PC-9 (cell line): ENCODE measurements at regions not wholly inside any gene's neighbourhood (a gene's known extent, or its start where the extent isn't known, plus 50 kb on each side); places are given as distances from the start of the nearest gene placed in this dataset.

Source experiments
- BruUV-seq: library from RNA; stranded (reverse); fragments of 400-500 nt; replicated peaks from 2 replicates; lab custom pipeline; 2021; lab: Mats Ljungman, UMichigan
- CTCF ChIA-PET: fragments of 300-600 bp; sonication (Branson Sonifier 250); formaldehyde crosslinking; loops from one replicate; lab custom pipeline; 2022; ENCODE audit warnings: antibody characterized with exemption; lab: Charles Lee
- POLR2A ChIA-PET: fragments of 300-600 bp; sonication (Branson Sonifier 250); formaldehyde crosslinking; loops from one replicate; lab custom pipeline; 2022; ENCODE audit warnings: antibody characterized with exemption; ENCODE audit not compliant: unreplicated experiment; lab: Charles Lee
- DNase-seq, 2 experiments: peaks; one replicate each; pipeline versions ENCODE4 v3.0.0 to v3.0.0-alpha.2; 2015 to 2022; ENCODE audit warnings: mixed read lengths in 1 of 2
- H2AFZ ChIP-seq: fragments of 200-600 bp; sonication (generic); 2 replicates; pipeline ENCODE4 v1.8.1; 2017; ENCODE audit warnings: antibody characterized with exemption
- H3F3A ChIP-seq: fragments of 200-600 bp; sonication (generic); 2 replicates; pipeline ENCODE4 v1.8.1; 2017; ENCODE audit warnings: antibody characterized with exemption, mild to moderate bottlenecking, low read depth; ENCODE audit not compliant: insufficient read depth
- H3K27ac ChIP-seq: fragments of 200-600 bp; sonication (generic); 2 replicates; pipeline ENCODE4 v1.6.1; 2016; ENCODE audit warnings: mixed run types
- H3K27me3 ChIP-seq: fragments of 200-600 bp; sonication (generic); 2 replicates; pipeline ENCODE4 v1.6.1; 2016; ENCODE audit warnings: low read depth, mixed run types; ENCODE audit not compliant: insufficient read depth
- H3K36me3 ChIP-seq: fragments of 200-600 bp; sonication (generic); 2 replicates; pipeline ENCODE4 v1.6.1; 2016; ENCODE audit warnings: low read depth, mixed run types
- H3K4me1 ChIP-seq: fragments of 200-600 bp; sonication (generic); replicated peaks from 2 replicates; pipeline ENCODE4 v1.6.1; 2016; ENCODE audit warnings: mixed run types; ENCODE audit not compliant: insufficient read depth
- H3K4me2 ChIP-seq: fragments of 200-600 bp; sonication (generic); 2 replicates; pipeline ENCODE4 v1.6.1; 2017; ENCODE audit warnings: mixed run types
- H3K4me3 ChIP-seq: fragments of 200-600 bp; sonication (generic); 2 replicates; pipeline ENCODE4 v1.6.1; 2016; ENCODE audit warnings: mixed run types
- H3K79me2 ChIP-seq: fragments of 200-600 bp; sonication (generic); 2 replicates; pipeline ENCODE4 v1.6.1; 2017; ENCODE audit warnings: low read depth, mixed run types
- H3K9me2 ChIP-seq: fragments of 200-600 bp; sonication (generic); 2 replicates; pipeline ENCODE4 v1.8.1; 2017; ENCODE audit warnings: mild to moderate bottlenecking; ENCODE audit not compliant: insufficient read depth
- H3K9me3 ChIP-seq: fragments of 200-600 bp; sonication (generic); 2 replicates; pipeline ENCODE4 v1.8.1; 2016; ENCODE audit warnings: low read depth; ENCODE audit not compliant: insufficient read depth
- H4K20me1 ChIP-seq: fragments of 200-600 bp; sonication (generic); 2 replicates; pipeline ENCODE4 v1.8.1; 2017; ENCODE audit not compliant: insufficient read depth
- EZH2 ChIP-seq: fragments of 200-600 bp; sonication (generic); IDR thresholded peaks from 2 replicates; pipeline ENCODE4 v1.8.0; 2017; ENCODE audit warnings: antibody characterized with exemption, low read depth
- intact Hi-C: fragments of 100-400 bp; cut with micrococcal nuclease; formaldehyde crosslinking; loops from one replicate; pipeline ENCODE4 v1.10.0; 2022; ENCODE audit not compliant: unreplicated experiment
- TF ChIP-seq, protein P1 (sequence below): fragments of 200-600 bp; sonication (generic); conservative IDR thresholded peaks from 2 replicates; pipeline ENCODE4 v1.6.1; 2017; ENCODE audit warnings: mixed run types, antibody characterized with exemption, mild to moderate bottlenecking, moderate library complexity

DNA sequence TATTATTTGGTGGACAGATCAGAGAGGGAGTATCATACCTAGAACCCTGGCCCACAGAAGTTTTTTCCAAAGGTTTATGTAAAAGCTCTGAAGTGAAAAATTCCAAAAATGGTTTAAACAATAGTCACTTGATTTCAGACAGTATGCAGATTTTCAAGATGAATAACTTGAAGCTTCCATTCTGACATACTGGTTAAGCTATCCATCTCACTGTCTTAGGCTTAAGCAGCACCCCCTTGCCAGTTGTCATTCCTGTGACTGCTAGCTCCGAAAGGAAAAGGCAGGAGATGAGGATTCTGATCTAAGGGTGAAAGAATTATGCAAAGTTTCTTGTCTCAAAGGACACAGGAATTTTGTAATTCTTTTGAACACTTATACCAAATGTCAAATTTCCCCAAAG is 337.5 kb upstream of the THBS1 start:
- BruUV-seq = no TSS peak
- H3K27ac ChIP-seq = no peak overlapping the region
- H3K4me2 ChIP-seq = no peak overlapping the region
- no peak overlapping the region for H2AFZ ChIP-seq
- no peaks in the 10 kb centered on the region for H4K20me1 ChIP-seq
- CTCF ChIA-PET = no interaction called here
- intact Hi-C loops = no loop called here
- H3K4me3 ChIP-seq = no peak overlapping the region
- no peaks in the 10 kb centered on the region for H3K79me2 ChIP-seq
- H3K9me3 ChIP-seq = no peaks in the 10 kb centered on the region
- TF ChIP-seq, protein P1, sequence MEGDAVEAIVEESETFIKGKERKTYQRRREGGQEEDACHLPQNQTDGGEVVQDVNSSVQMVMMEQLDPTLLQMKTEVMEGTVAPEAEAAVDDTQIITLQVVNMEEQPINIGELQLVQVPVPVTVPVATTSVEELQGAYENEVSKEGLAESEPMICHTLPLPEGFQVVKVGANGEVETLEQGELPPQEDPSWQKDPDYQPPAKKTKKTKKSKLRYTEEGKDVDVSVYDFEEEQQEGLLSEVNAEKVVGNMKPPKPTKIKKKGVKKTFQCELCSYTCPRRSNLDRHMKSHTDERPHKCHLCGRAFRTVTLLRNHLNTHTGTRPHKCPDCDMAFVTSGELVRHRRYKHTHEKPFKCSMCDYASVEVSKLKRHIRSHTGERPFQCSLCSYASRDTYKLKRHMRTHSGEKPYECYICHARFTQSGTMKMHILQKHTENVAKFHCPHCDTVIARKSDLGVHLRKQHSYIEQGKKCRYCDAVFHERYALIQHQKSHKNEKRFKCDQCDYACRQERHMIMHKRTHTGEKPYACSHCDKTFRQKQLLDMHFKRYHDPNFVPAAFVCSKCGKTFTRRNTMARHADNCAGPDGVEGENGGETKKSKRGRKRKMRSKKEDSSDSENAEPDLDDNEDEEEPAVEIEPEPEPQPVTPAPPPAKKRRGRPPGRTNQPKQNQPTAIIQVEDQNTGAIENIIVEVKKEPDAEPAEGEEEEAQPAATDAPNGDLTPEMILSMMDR = no peak
- no peak for TF ChIP-seq EZH2
- 0 out of 2 replicates have a peak, but pooled peaks cover 9% of the 10 kb centered on the region for H3K4me1 ChIP-seq
- POLR2A ChIA-PET = no interaction called here
- no peaks in the 10 kb centered on the region for H3K27me3 ChIP-seq
- H3F3A ChIP-seq = no peaks in the 10 kb centered on the region
- no peaks in the 10 kb centered on the region for H3K36me3 ChIP-seq
- DNase-seq = no peak
- H3K9me2 ChIP-seq = no peaks in the 10 kb centered on the region

DNA sequence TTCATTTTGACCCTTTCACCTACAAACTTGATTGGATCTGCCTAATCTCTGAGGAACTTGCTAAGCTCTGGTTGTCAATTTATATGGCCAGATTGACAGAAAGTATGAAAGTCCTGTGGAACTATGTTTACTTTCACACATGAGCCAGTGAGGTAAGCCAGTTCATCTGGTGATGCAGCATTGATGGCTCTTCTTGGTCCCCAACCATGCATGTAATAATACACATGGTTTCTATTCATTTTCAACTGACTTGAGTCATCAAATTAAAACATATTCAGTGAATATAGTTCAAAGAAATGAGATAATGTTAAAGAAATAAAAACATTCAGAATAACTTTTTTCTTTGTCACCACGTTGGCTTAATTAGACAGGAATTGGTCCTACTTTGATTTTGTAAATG is 336.1 kb upstream of the THBS1 start:
- H3K9me2 ChIP-seq = no peaks in the 10 kb centered on the region
- no TSS peak for BruUV-seq
- no peaks in the 10 kb centered on the region for H3K36me3 ChIP-seq
- H4K20me1 ChIP-seq = no peaks in the 10 kb centered on the region
- no peaks in the 10 kb centered on the region for H3K27me3 ChIP-seq
- TF ChIP-seq, protein P1 = no peak
- no peak for TF ChIP-seq EZH2
- H3K4me2 ChIP-seq = no peak overlapping the region
- POLR2A ChIA-PET = no interaction called here
- no peaks in the 10 kb centered on the region for H3F3A ChIP-seq
- no peak for DNase-seq
- H3K4me3 ChIP-seq = no peak overlapping the region
- H3K79me2 ChIP-seq = no peaks in the 10 kb centered on the region
- H3K27ac ChIP-seq = no peak overlapping the region
- CTCF ChIA-PET = no interaction called here
- H3K4me1 ChIP-seq = 0 out of 2 replicates have a peak, but pooled peaks cover 2% of the 10 kb centered on the region
- no peak overlapping the region for H2AFZ ChIP-seq
- intact Hi-C loops = no loop called here
- no peaks in the 10 kb centered on the region for H3K9me3 ChIP-seq

DNA sequence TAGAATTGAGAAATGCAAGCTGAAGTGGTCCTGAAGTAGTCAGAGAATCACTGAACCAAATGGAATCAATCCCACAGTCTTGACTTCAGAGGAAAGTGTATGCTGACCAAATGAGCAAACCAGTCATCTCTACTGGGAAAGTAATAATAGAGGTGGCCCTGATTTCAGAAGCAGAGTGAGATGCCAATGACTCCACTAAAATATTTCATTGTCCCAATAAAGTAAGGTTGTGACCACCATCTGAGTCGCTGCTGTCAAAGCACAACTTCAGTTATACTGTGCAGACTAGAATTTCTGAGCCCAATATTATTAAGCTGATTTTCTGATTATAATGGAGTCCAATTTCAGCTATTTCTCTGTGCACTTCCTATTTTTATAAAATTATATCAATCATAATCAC is 334.4 kb upstream of the THBS1 start:
- no TSS peak for BruUV-seq
- CTCF ChIA-PET = no interaction called here
- H3K4me2 ChIP-seq = no peak overlapping the region
- H3K27ac ChIP-seq = no peak overlapping the region
- no peaks in the 10 kb centered on the region for H3K79me2 ChIP-seq
- intact Hi-C loops = no loop called here
- no peaks in the 10 kb centered on the region for H3K4me1 ChIP-seq
- H3K9me3 ChIP-seq = no peaks in the 10 kb centered on the region
- TF ChIP-seq EZH2 = no peak
- TF ChIP-seq, protein P1 = no peak
- no peaks in the 10 kb centered on the region for H4K20me1 ChIP-seq
- H3K9me2 ChIP-seq = no peaks in the 10 kb centered on the region
- POLR2A ChIA-PET = interaction anchor here (0.6 kb wide), 1 partner anchor 209 kb away, joined by 6 read pairs; no protein-coding TSS in a partner anchor
- no peak for DNase-seq
- H3F3A ChIP-seq = no peaks in the 10 kb centered on the region
- no peak overlapping the region for H3K4me3 ChIP-seq
- H3K36me3 ChIP-seq = no peaks in the 10 kb centered on the region
- no peak overlapping the region for H2AFZ ChIP-seq
- no peaks in the 10 kb centered on the region for H3K27me3 ChIP-seq
